ENCODE measurements at regions not wholly inside any gene's neighbourhood (a gene's known extent, or its start where the extent isn't known, plus 50 kb on each side); places are given as distances from the start of the nearest gene placed in this dataset.

- Histone ChIP-seq H3K79me1 (ENCODE audit: insufficient read depth, low read depth, low read length, poor library complexity, severe bottlenecking) (no peaks in the 10 kb centered on the region), H4K8ac (replicated peaks; ENCODE audit: insufficient read length, low read depth, low read length) (no peak overlapping the region), H2BK12ac (ENCODE audit: insufficient read length, low read depth, low read length) (no peak overlapping the region), H4K91ac (ENCODE audit: insufficient read length, low read depth, low read length) (no peak overlapping the region), H3K4me1 (ENCODE audit: insufficient read depth, low read length) (no peaks in the 10 kb centered on the region), H3K23ac (ENCODE audit: insufficient read length, low read depth, low read length) (no peak overlapping the region), H3K18ac (ENCODE audit: insufficient read length, low read depth, low read length) (no peak overlapping the region), H2BK5ac (ENCODE audit: insufficient read length, low read length) (no peak overlapping the region), H2BK120ac (ENCODE audit: low read depth, low read length, poor library complexity, severe bottlenecking) (peak overlapping the region; percentile 61), H3K4me2 (ENCODE audit: insufficient read depth, insufficient read length, low read length) (no peak overlapping the region), H2BK20ac (ENCODE audit: low read depth, low read length, poor library complexity, severe bottlenecking) (no peak overlapping the region), H2AK5ac (ENCODE audit: insufficient read length, low read length) (no peak overlapping the region), H4K20me1 (ENCODE audit: control insufficient read depth, insufficient read depth, insufficient read length) (no peaks in the 10 kb centered on the region), H3K4ac (ENCODE audit: low read depth, low read length) (no peak overlapping the region), H3K27me3 (ENCODE audit: insufficient read depth, low read length) (no peaks in the 10 kb centered on the region), H3K9ac (ENCODE audit: extremely low read depth, insufficient read length, low read length) (no peak overlapping the region), H3K14ac (ENCODE audit: insufficient read depth, low read length) (no peak overlapping the region), H2BK15ac (ENCODE audit: low read depth, low read length) (no peak overlapping the region), H3K9me3 (ENCODE audit: control insufficient read depth, low read depth, low read length) (no peaks in the 10 kb centered on the region), H4K5ac (ENCODE audit: insufficient read length, low read depth, low read length) (no peak overlapping the region), H2AFZ (ENCODE audit: low read length) (no peak overlapping the region), H3T11ph (ENCODE audit: low read length) (no peak overlapping the region), H3K79me2 (ENCODE audit: insufficient read depth, low read length) (no peaks in the 10 kb centered on the region), H3K27ac (ENCODE audit: insufficient read length, low read depth, low read length) (no peak overlapping the region), H3K23me2 (ENCODE audit: insufficient read length, low read depth, low read length, poor library complexity, severe bottlenecking) (no peaks in the 10 kb centered on the region), H3K56ac (ENCODE audit: insufficient read length, low read depth, low read length) (no peak overlapping the region)
- no peak for DNase-seq
- Mint-ChIP-seq H3K4me3 (no peak overlapping the region), H3K4me1 (peaks cover 0 to 3% of the 10 kb centered on the region in 2 experiments; a peak in 1 of 4 replicates), H3K27me3 (ENCODE audit: low read depth) (no peaks in the 10 kb centered on the region), H3K36me3 (ENCODE audit: insufficient read depth in 1 of 3, low read depth in 3 of 3) (no peaks in the 10 kb centered on the region; a peak in 3 of 7 replicates), H3K9me3 (peaks cover 14 to 15% of the 10 kb centered on the region in 2 experiments), H3K27ac (no peak overlapping the region)
- no peak for TF ChIP-seq CTCF (conservative IDR thresholded peaks at IDR 0.05)
- WGBS (ENCODE audit: extremely low coverage, insufficient read length, low lambda C conversion rate) = no CpG with 5 or more reads among the region's 5 CpGs
These were observed 740.5 kb downstream of the ROBO2 start for GRCh38 chr3:77780278-77780996.
